NCI-H69 (cell line): ENCODE measurements at regions not wholly inside any gene's neighbourhood (a gene's known extent, or its start where the extent isn't known, plus 50 kb on each side); places are given as distances from the start of the nearest gene placed in this dataset.

Experiments
- DNase-seq: peaks from one replicate; lab custom pipeline; 2025; lab: John Stamatoyannopoulos, UW

DNA sequence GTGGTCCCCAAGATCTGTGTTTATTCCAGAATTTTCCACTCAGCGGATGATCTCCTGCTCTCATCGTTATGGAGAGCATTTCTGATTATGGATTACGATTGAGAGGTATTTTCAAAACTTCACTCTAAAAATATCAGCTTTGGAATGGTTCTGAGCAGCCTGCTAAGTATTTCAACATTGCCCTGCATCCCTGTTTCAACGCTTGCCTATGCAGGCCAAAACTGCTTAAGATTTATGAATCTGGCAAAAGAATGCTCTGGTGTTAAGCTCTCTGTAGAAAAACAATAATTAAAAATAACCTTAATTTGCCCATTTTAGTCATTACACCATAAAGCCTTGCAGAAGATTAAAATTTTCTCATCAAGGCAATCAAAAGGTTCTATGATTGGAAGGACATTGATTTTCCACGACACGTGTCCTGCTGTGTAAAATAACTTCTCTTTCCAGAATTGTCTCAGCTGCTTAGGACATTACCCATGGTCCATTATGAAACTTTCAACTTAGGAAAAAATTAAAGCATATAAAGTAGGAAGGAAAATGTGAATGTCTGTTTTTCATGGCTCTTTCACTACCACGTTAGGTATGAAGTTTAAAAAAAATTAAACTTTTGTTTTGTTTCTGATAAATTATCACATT lies 229.9 kb downstream of the ACKR3 start:
- DNase-seq: no peak

DNA sequence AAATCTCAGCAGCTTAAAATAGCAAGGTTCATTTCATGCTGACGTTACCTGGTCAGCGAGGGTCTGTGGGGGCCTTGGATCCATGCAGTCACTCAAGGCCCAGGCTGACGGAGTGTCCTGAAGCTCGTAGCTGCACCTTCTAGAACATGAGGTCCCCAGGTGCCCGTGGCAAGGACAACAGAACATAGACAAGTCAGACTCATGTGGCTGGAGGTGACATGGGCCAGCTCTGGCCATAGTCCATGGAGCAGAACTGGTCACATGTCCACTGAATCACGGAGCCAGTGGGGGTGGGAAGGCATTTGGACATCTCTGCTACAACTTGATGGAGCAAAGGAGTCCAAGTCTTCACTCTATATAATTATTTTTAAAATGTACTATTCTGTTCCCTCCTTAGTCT lies 233.2 kb downstream of the ACKR3 start:
- no peak for DNase-seq

DNA sequence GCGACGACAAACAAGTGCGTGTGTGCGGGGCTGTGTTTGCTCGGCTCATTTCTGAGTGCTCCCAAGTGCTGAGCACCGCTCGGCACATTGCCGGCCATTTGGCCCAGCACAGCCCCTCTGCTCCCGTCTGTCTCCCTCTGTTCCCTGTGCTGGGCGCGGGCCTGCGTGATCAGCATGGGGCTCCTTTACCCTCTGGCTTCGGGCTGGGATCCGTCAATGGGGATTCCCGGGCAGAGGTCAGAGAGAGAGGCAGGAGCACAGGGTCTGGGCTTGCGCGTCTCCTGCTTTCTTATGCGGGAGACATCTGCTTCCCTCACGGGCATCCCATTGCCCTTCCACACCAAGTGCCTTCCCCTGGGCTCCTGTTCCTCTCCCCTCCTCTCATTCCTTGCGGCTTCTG lies 234.0 kb downstream of the ACKR3 start:
- no peak for DNase-seq

DNA sequence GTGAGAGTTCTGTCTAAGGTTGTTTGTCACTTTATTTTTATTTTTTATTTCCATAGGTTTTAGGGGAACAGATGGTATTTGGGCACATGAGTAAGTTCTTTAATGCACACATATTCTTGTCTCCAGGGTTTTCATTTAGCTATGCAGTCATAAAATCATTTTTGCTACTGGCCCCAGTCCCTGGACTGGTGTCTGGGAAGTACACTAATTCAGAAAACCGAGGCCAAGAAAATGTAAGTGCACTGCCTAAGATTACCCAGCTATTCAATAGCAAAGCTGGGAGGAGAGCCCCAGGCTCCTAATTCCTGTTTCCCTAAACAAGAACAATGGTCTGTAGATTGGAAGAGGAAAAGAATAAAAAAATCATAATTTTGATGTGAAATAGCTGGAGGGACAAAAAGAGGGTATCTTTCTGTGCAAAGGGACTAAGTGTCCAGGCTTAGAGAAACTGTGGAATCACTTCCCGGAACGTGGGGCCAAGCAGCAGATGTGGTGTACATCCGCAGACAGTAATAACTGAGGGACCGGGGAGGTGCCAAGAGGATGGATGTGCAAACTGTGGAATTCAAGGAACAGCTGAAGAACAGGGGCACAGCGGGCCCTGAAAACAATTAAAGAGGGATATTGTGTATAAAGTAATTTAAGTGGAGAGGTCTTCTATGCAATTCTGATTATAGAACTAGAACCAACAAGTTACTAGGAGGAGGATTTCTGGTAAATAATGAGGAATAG lies 236.3 kb downstream of the ACKR3 start:
- no peak for DNase-seq

DNA sequence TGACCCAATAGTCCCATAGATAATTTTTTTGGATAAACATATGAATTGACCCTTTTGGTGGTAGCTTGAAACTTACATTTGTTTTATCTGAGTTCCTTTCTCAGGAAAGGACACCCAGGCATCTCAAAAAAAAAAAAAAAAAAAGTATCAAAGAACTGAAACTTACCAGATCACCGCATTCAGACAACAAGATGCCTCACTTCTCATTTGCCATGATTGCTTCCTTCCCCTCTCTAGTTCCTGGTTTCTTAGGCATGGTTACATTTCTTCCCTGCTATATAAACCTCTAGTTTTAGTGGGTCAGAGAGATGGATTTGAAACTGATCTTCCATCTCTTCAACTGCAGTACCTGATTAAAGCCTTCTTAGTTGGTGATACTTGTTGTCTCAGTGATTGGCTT lies 240.1 kb downstream of the ACKR3 start:
- no peak for DNase-seq

DNA sequence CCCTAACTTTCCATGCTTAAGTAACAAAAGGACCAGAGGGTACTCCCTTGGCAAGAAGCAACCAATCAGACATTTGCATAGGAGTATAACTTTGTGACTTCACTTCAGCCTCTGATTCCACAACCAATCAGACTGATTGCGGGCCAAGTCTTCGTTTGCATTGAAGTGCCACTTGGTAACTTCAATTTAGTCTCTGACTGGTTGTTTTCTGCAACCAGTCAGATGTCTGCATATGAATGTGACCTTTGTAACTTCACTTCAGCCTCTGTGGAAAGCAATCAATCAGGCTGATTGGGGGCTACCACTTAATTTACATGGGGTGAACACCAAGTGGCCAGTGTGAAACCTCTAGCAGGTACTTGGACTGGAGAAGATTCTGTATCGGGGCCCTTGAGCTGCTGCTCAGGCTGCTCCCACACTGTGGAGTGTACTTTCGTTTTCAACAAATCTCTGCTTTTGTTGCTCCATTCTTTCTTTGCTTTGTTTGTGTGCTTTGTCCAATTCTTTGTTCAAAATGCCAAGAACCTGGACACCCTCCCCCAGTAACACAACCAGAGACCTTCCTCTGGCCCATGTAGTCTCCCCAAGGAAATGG lies 241.5 kb downstream of the ACKR3 start:
- DNase-seq: no peak

DNA sequence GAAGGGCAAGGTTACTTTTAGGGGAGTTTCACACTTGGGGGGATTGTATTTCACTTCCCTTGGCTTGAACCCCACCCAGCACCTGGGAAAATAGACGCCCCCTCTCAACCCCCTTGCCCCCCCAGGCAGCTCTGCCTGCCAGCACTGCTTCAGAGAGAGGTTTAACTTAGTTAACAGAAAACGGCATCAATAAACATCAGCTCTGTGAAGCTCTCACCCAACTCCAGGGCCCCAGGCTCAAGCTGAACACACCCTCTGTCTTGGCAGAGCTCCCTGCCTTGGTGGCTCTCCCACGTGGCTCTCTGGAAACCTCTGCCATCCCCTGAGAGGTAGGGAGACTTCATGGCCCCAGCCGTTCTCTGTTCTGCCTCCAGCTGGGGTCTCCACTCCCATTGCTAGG lies 244.1 kb downstream of the ACKR3 start:
- no peak for DNase-seq

DNA sequence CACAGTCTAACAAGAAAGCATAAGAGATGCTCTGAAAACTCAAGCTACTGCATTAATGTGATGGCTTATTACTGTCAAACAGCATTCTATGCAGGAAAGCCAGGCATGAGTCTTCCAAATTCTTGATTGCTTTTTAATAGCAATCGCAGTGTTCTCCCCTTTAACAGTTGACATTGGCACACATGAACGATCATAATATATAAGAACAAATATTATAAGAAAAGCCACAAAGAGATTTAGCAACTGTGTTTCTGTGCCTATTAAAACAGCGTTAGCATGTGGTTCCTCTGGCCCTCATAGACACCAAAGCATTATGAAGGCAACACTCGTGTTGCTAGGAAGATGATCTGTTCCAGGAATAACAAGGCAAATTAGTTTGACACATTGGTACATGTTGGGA lies 245.0 kb downstream of the ACKR3 start:
- DNase-seq: no peak

DNA sequence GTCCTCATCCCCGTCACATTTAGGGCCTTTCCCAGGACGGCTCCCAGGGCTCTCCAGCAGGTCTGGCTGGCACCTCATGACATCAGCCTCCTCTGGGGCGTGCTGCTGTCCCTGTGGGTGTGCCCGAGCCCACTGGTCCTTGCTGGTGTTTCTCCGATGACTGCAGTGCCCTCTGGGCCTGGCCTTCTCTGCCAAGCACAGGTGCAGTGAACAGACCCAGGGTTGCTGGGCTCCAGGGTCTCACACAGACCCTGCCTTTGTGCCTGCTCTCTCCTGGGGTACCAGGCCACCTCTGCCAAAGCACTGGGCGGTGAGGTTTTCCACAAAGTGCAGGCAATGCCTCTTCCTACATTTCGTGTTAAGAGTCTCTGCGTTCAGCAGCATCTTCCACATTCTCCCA lies 246.1 kb downstream of the ACKR3 start:
- DNase-seq: no peak

DNA sequence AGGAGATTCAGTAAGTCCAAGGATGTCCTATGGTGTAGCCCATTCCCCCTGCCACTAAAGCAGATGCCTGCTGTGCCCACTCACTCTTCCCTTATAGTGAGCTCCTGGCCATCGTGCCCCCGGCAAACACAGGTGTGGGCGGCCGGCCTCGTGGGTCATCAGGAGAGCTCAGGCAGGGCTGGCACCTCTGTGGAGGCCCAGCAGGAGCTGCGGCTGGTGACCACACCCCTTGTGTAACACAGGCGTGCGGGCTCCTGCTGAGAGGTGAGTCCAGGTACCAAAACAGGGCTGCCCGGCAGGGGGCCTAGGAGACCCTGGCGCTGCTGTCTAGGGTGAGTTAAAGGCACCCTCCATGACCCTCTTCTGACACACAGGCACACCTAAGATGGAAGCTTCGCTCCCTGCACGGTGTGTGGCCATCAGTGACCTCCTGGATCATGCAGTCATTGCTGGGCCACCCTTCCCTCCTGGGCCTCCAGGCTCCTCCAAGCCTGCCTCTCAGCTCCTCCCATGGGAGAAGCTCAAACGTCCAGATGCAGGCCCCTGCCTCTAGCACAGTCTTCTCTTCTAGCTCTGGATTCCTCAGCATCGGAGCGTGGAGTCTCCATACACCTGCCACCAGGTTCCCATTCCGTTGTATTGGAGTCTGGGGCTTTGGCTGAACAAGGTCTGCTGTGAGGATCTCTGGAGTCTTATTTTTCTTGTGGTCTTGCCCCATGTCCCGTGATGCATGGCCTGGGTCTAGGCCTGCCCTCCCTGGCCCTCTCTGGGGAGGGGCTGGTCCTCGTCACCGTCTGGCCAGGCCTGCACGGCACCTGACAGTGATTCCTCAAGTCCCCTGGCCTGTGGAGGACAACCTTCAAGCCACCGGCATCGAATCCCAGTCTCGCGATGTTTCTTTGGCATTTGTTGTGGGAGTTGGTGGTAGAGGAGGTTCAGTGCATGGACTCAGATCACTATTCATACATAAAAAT lies 246.9 kb downstream of the ACKR3 start:
- DNase-seq: no peak

DNA sequence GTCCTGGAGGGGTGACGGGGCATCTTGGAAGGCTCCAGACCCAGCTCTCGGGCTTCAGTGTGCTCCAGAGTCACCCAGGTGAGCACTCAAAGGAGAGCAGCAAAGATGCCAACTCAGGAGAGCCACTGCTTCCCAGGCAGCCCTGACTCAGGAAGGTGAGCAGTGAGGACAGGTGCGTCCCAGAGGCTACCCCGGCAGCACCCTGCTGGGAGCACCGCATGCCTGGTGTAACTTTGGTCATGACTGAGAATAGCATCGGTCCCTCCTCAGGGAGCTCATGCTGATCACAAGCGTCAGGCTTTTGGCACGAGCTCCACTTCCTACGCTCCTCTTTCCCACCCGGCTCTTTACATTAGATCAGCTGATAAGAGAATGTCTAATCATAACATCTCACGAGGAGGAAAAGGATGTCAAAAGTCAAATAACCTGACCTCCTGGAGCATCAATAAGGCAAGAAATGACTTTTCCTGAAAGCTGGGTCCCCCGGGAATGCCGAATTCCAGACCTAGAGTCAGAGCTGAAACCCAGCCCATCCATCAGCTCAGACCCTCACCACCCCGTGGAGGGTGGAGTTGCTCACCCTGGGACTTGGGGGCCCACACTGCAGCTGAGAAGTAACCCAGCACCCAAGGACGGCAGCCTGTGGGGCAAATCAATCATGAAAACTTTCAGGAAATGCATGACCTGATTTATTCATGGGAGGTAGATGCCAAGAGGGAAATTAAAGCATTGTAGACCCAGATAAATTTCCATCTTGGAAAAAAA lies 248.8 kb downstream of the ACKR3 start:
- DNase-seq: peak; percentile 35

DNA sequence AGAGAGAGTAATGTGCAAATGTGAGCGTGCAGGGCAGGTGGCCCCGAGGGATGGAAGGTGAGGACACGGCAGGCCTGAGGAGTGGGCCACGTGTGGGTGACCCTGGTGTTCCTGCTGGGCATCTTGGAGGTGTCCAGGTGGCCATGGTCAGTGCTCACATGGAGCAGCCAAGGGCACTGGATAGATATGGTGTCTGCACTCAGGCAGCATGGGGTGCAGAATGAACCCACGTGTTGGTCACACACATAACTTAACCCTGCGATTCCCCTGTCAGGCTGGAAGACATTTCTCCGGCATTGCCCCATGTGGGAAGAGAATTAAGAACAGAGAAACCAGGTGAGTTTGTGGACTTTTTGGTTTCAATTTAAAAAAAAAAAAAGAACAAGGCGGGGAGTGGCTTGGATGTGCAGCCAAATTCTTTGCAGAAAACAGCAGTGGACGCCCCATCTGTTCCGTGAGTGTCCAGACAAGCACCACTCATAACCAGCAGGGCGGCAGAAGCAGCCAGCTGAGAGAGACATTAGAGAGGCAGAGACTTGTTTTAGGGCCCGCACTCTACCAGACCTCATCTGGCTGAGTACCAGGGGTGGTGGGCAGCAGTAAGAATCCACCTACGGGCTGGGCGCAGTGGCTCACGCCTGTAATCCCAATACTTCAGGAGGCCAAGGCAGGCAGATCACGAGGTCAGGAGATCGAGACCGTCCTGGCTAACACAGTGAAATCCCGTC lies 249.8 kb downstream of the ACKR3 start:
- DNase-seq: no peak

DNA sequence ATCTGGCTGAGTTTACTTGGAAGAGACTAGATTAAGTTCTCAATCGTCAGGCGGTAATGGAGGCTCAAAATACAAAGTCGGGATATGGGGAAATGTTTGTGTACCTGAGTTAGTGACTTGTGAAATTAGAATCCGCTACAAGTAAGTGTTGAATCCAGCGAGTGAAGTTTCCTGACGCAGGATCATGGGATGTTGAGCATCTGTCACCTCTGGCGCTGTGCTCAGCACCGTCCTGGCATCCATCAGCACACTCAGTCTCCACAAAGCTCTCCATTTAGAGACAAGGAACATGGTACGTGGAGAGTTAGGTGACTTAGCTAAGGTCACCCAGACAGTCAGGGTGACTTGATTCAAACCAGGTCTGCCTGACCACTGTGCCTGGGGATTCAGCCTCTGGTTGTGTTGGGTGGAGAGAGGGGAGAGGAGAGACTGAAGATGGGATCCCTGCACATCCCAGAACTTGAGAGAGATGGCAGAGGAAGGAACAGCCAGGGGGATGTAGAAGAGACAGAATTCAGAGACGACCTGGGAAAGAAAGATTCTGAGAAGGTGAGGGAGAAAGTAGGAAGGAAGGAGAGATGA lies 251.2 kb downstream of the ACKR3 start:
- DNase-seq: no peak

DNA sequence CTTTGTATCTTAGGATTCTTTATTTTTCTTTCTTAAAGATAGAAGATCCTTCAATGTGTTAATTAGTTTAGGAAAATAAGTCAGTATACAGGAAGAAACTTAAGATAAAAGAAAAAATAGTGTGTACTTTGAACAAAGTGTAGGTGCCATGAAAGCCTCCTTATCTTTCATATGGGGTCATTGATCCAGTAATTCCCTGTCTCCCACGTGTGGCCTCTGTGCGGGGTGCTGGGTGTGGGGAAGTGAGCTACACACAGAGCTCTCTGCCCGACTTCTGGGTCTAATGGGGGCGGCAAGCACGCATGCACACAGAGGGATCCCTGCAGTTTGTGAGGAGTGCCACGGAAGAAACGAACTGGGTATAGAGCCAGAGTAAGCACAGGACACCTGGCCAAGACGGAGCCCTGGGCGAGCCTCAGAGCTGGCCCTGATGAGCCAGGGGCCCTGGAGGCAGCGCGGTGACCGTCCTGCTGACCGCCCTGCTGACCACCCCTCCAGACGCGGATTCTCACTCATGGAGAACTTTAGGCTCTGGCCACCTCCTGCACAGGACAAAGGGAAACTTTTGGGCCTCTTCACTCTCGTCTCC lies 253.5 kb downstream of the ACKR3 start:
- no peak for DNase-seq

DNA sequence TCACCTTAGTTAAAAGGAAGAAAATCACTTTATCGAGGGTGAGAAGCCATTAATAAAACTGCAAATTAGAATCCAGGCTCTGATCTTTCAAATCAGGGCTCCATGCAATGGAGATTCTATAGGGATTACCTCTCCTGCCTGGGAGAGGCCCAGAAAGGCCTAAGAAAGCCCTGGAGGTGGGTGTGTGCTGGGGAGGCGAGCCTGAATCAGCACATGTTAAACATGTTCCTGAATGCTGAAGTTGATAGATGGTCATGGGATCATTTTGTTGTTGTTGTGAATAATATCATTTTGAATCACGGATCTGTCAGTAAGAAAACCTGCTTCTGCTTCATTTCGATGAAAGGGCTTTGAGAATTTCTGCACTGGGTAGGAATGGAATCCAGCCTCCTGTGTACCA lies 254.3 kb downstream of the ACKR3 start:
- DNase-seq: peak; percentile 21

DNA sequence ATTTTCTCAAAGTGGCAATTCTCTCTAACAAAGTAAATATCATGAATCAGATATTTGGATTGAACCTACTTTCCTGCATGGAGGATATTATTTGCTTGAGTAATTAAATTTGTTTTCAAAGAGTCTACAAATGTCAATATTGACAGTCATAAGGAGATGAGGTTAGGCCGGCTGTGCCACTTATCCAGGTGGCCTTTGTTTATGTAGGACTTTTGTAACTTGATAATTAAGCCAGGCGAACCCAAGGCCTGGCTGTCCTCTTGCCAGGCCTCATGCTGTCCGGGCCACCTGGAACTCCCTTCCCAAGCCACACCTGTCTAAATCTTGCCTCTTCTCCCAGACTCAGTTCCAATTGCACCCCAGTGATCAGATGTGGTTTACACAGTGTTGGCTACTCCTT lies 255.2 kb downstream of the ACKR3 start:
- peak; percentile 95 for DNase-seq

DNA sequence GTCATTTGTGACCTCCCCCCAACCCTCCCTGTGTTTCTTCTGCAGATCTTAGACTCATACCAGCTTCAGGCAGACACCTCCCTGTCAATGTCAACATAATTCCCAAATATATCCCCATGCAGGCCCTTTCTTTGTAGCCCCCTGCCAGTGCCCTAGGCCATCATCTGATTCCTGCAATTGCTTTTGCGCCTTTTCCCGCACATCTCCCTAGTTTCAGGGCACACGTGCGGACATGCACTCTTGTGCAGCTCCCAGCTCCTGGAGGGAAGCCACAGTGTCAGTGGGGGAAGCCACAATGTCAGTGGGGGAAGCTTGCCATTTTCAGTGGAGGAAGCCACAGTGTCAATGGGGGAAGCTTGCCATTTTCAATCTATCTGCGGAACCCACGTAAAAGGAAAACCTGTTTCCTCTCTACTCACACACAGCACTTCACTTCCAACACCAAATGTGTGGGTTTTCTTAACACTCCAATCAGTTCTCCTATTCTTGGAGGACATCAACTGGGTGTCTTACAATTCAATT lies 256.4 kb downstream of the ACKR3 start:
- no peak for DNase-seq

DNA sequence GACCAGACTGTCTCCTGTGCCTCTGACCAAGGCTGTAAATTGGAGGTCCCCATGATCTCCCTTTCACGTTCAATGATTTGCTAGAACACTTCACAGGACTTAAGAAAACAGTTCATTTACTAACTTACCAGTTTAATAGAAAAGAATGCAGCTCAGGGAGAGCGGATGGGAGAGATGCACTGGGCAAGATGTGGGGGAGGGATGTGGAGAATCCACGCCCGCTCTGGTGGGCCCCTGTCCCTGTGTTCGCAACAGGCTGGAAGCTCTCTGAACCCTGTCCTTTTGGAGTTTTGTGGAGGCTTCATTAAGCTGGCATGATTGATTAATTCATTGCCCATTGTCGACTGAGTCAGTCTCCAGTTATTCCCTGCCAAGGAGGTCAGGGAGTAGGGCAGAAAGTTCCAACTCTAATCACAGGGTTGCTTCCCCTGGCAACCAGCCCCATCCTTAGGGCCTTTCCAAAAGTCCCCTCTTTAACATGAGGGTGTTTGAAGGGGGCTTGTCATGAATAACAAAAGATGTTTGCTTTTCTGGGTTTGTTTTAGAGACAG lies 257.1 kb downstream of the ACKR3 start:
- DNase-seq: peak; percentile 78

DNA sequence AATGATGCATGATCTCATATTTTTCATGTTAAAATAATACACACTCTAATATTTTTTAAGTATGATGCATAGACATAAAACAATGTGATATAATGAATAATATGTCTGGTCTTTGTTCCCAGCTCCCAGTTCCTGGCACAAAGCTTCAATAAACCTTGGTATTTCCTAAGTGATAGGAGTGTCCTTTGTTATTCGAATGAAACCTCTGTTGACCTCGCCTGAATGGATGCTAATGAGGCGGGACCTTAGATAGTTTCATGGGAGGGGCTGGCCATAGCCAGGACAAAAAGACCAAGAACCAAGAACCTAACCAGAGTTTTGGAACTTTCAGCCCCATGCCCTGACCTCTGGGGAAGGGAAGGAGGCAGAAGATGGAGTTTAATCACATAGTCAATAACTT lies 257.7 kb upstream of the COPS8 start:
- no peak for DNase-seq

DNA sequence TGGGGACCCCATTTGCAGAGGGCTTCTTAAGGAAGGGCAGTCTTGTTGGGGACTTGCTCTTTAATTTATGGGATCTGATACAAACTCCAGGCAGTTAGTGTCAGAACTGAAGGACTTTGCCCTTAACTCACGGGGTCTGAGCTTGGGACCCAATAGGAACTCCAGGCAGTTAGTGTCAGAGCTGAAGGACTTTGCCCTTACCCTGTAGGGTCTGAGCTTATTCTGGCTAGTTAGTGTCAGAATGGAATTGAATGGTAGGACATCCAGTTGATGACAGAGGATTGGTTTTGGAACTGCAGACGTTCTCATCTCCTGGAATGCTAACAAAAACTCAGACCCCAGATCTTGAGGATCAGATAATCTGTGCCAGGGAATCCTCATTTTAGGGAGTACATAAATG lies 256.9 kb upstream of the COPS8 start:
- no peak for DNase-seq
